GM21825 (cell line): ENCODE measurements at regions not wholly inside any gene's neighbourhood (a gene's known extent, or its start where the extent isn't known, plus 50 kb on each side); places are given as distances from the start of the nearest gene placed in this dataset.
A peak's percentile ranks its signal among the peaks of the same experiment; 100 is the strongest.

Source experiments
- ATAC-seq: cut with Tn5 transposase; IDR thresholded peaks from one replicate; pipeline ENCODE4 v1.9.1; 2021; ENCODE audit warnings: mild to moderate bottlenecking, moderate library complexity; ENCODE audit not compliant: unreplicated experiment

- no peak for ATAC-seq
Observed at GRCh38 chr1:106889583-106889982, 166.9 kb upstream of the PRMT6 start.

DNA sequence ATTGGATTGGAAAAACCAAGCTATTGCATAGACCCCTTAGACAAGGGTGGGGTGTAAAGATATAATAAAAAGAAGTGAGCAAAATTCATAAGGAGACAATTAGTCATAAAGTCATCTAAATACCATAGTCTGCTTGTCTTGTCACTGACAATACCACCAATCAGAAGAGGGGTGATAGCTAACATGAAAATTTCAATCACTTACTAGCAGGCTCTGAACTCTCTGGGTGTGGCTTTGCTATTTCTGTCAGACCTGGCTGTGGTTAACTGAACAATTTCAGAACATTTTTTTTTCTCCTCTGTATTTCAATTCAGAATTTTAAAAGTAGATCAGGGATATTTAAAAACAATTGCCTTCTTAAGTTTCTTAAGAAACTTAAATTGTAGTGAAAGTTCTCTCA is 158.5 kb upstream of the PRMT6 start:
- ATAC-seq = no peak

GRCh38 chr1:106899644-106900043 is 156.8 kb upstream of the PRMT6 start:
- ATAC-seq = no peak

GRCh38 chr1:106907795-106908194 is 148.7 kb upstream of the PRMT6 start:
- peak; percentile 99 for ATAC-seq

DNA sequence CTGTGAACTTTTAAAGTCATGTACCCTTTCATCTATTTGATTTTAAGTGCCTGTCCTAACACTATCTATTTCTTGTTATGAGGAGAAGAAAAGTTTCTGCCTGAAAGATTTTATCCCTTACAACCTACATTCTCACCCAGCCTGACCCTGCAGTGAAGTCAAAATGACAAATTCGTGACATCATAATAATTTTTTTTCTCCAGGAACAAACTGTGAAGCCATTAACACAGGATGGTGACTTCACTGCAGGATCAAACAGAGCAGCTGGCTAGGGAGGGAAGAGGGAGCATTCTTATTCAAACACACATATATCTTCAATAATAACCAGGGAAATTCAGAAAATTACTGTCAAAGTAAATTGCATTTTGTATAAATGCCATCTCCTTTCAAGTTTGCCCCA is 147.8 kb upstream of the PRMT6 start:
- ATAC-seq = no peak

DNA sequence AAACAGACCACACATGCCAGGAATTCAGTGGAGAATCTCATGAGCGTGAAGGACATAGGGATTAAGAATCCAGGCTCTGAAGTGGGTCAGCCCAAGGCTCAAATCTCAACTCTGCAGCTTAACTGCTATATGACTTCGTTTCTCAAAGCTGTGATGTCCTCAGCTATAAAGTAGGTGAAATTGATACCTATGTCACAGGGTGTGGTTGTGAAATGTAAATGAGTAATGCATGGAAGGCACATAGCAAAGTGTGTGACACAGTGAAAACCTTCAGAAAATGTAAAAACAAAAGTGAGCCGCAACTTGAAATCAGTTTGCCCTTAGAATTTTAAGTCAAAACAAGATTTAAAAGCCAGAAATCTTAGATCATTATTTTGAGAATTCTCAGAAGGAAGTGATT is 145.7 kb upstream of the PRMT6 start:
- ATAC-seq = no peak

- ATAC-seq = no peak
Observed at GRCh38 chr1:106912131-106912530, 144.3 kb upstream of the PRMT6 start.

GRCh38 chr1:106921186-106921585 is 135.3 kb upstream of the PRMT6 start:
- ATAC-seq = no peak

- no peak for ATAC-seq
Observed at GRCh38 chr1:106924360-106924759, 132.1 kb upstream of the PRMT6 start.

GRCh38 chr1:106925750-106926149 is 130.7 kb upstream of the PRMT6 start:
- ATAC-seq = no peak

DNA sequence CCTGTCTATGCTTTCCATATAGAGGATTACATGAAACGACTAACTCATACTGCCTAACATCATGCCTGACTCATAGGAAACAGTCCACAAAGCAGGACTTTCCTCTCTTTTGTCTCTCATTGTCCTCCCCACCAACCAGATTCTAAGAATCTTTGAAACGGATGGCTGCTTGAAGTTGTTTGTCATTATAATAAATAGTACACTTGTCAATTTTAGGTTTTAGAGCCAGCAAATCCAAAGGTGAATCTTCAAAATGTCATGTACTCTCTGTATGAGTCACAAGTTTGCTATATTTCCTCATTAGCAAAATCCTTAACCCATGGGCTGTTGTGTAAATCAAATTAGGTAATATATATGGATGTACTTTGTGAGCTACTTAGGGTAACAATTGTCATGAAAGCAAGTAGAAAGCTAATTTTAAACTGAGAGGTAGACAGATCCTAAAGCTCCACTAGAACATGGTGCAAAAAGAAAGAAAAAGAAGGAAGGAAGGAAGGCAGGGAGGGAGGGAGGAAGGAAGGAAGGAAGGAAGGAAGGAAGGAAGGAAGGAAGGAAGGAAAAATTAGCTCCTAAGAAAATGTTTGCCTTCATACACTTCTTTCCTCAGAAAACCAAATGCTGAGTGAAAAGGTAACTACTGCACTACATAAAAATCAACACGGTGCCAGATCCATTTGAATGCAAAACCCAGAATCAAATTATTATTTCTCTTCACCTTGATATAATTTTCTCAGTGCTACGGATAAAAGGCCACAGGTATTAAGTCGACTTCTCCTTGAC is 129.5 kb upstream of the PRMT6 start:
- no peak for ATAC-seq

- ATAC-seq = no peak
Observed at GRCh38 chr1:106937104-106937503, 119.4 kb upstream of the PRMT6 start.

GRCh38 chr1:106944721-106945120 is 111.8 kb upstream of the PRMT6 start:
- no peak for ATAC-seq

DNA sequence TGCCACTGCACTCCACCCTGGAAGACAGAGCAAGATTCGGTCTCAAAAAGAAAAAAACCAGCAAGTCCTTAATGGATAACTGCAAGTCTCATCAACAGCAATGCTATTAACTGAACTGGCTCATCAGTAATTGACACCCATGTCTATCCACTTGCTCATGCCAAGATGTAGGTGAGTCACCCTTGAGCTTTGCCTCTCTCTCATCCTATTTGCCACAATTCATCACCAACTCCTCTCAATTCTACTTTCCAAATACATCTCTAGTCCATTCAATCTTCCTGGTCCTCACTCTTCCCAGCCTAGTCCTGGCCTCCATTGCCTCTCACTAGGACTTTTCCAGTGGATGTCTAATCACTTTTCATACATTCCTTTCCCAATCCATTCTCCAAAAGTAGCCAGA is 103.7 kb upstream of the PRMT6 start:
- ATAC-seq = no peak

- no peak for ATAC-seq
Observed at GRCh38 chr1:106954661-106955229, 101.7 kb upstream of the PRMT6 start.

- ATAC-seq = no peak
Observed at GRCh38 chr1:106956721-106957120, 99.8 kb upstream of the PRMT6 start.

- no peak for ATAC-seq
Observed at GRCh38 chr1:106957795-106958194, 98.7 kb upstream of the PRMT6 start.

DNA sequence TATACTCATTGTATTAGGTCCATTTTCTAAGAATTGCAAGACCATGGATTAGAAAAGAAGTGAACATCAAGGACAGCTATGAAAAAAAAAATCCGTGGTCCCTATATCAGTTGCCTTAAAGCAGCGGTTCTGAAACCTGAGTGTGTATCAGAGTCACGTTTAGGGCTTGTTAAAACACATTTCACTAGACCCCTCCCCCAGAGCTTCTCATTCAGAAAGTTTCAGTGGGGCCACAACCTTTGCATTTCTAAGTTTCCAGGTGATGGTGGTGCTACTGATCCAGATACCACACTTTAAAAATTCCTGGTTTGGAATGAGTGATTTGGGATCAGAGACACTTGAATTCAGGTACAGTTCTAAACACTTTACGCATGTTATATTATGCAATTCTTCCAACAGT is 96.1 kb upstream of the PRMT6 start:
- no peak for ATAC-seq

DNA sequence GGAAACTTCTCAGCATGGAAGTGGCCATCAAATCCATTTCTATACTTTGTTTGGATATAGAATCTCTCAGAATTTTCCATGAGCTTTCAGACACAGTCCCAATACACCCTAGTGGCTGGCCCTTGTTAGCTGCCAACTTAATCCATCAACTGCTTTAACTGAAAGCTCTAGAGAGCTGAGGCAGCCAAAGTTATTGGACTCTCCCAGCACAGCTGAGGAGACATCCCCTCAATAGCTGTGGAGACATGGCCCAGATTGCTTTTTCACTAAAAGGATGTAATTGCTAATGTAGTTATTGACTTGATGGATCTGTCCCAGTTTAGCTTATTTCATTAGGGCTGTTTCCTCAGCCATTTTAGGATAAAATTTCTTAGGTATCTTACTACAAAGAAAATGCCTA is 94.8 kb upstream of the PRMT6 start:
- ATAC-seq = no peak

- ATAC-seq = no peak
Observed at GRCh38 chr1:106962591-106962990, 93.9 kb upstream of the PRMT6 start.

- no peak for ATAC-seq
Observed at GRCh38 chr1:106964495-106964894, 92.0 kb upstream of the PRMT6 start.

GRCh38 chr1:106968644-106969043 is 87.8 kb upstream of the PRMT6 start:
- no peak for ATAC-seq

DNA sequence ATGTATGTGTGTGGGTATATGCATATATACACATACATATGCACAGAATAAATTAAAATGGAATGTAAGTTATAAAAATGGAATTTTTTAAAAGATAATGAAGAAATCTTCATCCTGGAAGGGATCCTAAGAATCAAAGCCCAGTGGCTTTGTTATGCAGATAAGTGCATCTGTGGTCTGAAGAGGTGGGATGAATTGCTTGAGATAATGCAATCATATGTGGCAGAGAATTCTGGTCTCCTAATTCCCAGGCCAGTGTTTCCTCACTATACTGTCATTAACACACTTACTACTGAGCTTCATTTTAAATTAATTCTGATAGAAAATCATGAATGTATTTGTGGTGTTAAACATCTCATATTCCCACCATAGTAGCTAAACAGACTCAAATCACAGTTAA is 86.7 kb upstream of the PRMT6 start:
- ATAC-seq = no peak
